ENCODE measurements at regions not wholly inside any gene's neighbourhood (a gene's known extent, or its start where the extent isn't known, plus 50 kb on each side); places are given as distances from the start of the nearest gene placed in this dataset.
"Not testable (repeated sequence)": the region's sequence is repeated elsewhere in the genome, so short reads cannot be mapped to it uniquely, and the experiment has no call there.

DNA sequence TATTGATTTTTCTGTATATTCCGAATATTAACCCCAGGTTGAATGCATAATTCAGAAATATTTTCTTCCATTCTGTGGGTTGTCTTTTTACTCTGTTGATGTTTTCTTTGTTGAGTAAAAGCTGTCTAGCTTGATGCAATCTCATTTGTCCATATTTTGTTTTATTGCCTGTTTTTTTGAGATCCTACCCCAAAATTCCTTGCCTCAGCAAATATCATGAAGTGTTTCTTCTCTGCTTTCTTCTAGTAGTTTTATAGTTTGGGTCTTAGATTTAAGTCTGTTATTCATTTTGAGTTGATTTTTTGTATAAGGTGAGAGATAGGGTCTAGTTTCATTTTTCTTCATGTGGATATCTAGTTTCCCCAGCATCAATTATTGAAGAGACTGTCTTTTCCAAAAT lies 467.9 kb upstream of the GCFC2 start (continued):
- TF ChIP-seq, protein P1, sequence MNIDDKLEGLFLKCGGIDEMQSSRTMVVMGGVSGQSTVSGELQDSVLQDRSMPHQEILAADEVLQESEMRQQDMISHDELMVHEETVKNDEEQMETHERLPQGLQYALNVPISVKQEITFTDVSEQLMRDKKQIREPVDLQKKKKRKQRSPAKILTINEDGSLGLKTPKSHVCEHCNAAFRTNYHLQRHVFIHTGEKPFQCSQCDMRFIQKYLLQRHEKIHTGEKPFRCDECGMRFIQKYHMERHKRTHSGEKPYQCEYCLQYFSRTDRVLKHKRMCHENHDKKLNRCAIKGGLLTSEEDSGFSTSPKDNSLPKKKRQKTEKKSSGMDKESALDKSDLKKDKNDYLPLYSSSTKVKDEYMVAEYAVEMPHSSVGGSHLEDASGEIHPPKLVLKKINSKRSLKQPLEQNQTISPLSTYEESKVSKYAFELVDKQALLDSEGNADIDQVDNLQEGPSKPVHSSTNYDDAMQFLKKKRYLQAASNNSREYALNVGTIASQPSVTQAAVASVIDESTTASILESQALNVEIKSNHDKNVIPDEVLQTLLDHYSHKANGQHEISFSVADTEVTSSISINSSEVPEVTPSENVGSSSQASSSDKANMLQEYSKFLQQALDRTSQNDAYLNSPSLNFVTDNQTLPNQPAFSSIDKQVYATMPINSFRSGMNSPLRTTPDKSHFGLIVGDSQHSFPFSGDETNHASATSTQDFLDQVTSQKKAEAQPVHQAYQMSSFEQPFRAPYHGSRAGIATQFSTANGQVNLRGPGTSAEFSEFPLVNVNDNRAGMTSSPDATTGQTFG (tag by site-specific recombination; IDR thresholded peaks at IDR 0.05; ENCODE audit: borderline replicate concordance) = no peak
- no peak for TF ChIP-seq ZNF426 (tag by site-specific recombination; IDR thresholded peaks at IDR 0.05)
- TF ChIP-seq, protein P2, sequence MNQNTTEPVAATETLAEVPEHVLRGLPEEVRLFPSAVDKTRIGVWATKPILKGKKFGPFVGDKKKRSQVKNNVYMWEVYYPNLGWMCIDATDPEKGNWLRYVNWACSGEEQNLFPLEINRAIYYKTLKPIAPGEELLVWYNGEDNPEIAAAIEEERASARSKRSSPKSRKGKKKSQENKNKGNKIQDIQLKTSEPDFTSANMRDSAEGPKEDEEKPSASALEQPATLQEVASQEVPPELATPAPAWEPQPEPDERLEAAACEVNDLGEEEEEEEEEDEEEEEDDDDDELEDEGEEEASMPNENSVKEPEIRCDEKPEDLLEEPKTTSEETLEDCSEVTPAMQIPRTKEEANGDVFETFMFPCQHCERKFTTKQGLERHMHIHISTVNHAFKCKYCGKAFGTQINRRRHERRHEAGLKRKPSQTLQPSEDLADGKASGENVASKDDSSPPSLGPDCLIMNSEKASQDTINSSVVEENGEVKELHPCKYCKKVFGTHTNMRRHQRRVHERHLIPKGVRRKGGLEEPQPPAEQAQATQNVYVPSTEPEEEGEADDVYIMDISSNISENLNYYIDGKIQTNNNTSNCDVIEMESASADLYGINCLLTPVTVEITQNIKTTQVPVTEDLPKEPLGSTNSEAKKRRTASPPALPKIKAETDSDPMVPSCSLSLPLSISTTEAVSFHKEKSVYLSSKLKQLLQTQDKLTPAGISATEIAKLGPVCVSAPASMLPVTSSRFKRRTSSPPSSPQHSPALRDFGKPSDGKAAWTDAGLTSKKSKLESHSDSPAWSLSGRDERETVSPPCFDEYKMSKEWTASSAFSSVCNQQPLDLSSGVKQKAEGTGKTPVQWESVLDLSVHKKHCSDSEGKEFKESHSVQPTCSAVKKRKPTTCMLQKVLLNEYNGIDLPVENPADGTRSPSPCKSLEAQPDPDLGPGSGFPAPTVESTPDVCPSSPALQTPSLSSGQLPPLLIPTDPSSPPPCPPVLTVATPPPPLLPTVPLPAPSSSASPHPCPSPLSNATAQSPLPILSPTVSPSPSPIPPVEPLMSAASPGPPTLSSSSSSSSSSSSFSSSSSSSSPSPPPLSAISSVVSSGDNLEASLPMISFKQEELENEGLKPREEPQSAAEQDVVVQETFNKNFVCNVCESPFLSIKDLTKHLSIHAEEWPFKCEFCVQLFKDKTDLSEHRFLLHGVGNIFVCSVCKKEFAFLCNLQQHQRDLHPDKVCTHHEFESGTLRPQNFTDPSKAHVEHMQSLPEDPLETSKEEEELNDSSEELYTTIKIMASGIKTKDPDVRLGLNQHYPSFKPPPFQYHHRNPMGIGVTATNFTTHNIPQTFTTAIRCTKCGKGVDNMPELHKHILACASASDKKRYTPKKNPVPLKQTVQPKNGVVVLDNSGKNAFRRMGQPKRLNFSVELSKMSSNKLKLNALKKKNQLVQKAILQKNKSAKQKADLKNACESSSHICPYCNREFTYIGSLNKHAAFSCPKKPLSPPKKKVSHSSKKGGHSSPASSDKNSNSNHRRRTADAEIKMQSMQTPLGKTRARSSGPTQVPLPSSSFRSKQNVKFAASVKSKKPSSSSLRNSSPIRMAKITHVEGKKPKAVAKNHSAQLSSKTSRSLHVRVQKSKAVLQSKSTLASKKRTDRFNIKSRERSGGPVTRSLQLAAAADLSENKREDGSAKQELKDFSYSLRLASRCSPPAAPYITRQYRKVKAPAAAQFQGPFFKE (tag by site-specific recombination; IDR thresholded peaks at IDR 0.05; ENCODE audit: borderline replicate concordance) = no peak

DNA sequence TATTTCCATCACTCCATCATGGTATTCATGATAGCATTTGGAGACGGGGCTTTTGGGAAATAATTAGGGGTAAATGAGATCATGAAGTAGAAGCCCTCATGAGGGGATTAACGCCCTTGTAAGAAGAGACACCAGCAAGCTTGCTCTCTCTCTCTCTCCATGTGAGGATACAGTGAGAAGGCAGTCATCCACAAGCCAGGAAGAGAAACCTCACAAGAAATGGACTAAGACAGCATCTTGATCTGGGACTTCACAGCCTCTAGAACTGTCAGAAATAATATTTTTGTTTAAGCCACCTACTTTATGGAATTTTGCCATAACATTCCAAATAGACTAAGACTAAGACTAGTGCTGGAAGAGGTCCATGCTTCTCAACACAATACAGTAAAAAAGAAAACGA lies 464.6 kb upstream of the GCFC2 start:
- no peak for TF ChIP-seq ZNF558 (tag by site-specific recombination; IDR thresholded peaks at IDR 0.05)

DNA sequence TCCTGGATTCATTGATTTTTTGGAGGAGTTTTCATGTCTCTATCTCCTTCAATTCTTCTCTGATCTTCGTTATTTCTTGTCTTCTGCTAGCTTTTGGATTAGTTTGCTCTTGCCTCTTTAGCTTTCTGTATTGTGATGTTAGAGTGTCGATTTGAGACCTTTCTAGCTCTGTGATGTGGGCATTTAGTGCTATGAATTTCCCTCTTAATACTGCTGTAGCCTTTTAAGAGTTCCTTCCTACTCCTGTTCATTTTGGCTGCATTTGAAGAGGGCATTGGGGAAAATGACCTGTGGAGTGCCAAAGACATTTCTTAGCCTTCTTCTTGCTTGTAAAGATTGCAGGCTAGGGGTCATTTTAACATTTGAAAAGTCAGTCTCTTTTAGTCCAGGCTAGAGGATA lies 463.8 kb upstream of the GCFC2 start:
- no peak overlapping the region for H3K4me3 ChIP-seq (ENCODE audit: low read depth, low read length)
- CTCF ChIA-PET = no interaction called here
- TF ChIP-seq, protein P3, sequence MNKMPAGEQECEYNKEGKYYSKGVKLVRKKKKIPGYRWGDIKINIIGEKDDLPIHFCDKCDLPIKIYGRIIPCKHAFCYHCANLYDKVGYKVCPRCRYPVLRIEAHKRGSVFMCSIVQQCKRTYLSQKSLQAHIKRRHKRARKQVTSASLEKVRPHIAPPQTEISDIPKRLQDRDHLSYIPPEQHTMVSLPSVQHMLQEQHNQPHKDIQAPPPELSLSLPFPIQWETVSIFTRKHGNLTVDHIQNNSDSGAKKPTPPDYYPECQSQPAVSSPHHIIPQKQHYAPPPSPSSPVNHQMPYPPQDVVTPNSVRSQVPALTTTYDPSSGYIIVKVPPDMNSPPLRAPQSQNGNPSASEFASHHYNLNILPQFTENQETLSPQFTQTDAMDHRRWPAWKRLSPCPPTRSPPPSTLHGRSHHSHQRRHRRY (tag by site-specific recombination; IDR thresholded peaks at IDR 0.05) = no peak
- no peak for TF ChIP-seq ZNF610 (tag by site-specific recombination; IDR thresholded peaks at IDR 0.05; ENCODE audit: borderline replicate concordance)
- no peak for TF ChIP-seq ZNF366 (tag by site-specific recombination; conservative IDR thresholded peaks at IDR 0.05)
- no peak for TF ChIP-seq ZNF354C (tag by site-specific recombination; IDR thresholded peaks at IDR 0.05; ENCODE audit: borderline replicate concordance, low read depth)
- TF ChIP-seq, protein P4, sequence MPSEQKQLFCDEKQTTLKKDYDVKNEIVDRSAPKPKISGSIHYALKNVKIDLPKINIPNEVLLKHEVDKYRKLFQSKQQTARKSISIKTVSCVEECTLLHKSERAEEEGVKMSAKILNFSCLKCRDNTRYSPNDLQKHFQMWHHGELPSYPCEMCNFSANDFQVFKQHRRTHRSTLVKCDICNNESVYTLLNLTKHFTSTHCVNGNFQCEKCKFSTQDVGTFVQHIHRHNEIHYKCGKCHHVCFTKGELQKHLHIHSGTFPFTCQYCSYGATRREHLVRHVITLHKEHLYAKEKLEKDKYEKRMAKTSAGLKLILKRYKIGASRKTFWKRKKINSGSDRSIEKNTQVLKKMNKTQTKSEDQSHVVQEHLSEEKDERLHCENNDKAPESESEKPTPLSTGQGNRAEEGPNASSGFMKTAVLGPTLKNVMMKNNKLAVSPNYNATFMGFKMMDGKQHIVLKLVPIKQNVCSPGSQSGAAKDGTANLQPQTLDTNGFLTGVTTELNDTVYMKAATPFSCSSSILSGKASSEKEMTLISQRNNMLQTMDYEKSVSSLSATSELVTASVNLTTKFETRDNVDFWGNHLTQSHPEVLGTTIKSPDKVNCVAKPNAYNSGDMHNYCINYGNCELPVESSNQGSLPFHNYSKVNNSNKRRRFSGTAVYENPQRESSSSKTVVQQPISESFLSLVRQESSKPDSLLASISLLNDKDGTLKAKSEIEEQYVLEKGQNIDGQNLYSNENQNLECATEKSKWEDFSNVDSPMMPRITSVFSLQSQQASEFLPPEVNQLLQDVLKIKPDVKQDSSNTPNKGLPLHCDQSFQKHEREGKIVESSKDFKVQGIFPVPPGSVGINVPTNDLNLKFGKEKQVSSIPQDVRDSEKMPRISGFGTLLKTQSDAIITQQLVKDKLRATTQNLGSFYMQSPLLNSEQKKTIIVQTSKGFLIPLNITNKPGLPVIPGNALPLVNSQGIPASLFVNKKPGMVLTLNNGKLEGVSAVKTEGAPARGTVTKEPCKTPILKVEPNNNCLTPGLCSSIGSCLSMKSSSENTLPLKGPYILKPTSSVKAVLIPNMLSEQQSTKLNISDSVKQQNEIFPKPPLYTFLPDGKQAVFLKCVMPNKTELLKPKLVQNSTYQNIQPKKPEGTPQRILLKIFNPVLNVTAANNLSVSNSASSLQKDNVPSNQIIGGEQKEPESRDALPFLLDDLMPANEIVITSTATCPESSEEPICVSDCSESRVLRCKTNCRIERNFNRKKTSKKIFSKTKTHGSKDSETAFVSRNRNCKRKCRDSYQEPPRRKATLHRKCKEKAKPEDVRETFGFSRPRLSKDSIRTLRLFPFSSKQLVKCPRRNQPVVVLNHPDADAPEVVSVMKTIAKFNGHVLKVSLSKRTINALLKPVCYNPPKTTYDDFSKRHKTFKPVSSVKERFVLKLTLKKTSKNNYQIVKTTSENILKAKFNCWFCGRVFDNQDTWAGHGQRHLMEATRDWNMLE (tag by site-specific recombination; conservative IDR thresholded peaks at IDR 0.05; ENCODE audit: low read depth) = no peak
- no peak for TF ChIP-seq ZNF548 (tag by site-specific recombination; IDR thresholded peaks at IDR 0.05)
- no peak for TF ChIP-seq SP3 (tag by site-specific recombination; IDR thresholded peaks at IDR 0.05)
- no peak for TF ChIP-seq GLIS2 (tag by site-specific recombination; IDR thresholded peaks at IDR 0.05)
- no peaks in the 10 kb centered on the region for H3K36me3 ChIP-seq (ENCODE audit: control insufficient read depth in 2 of 2, insufficient read depth in 1 of 2, low read length in 2 of 2)
- POLR2A ChIA-PET = no interaction called here
- H3K27ac ChIP-seq (ENCODE audit: extremely low read depth, low read depth, low read length) = no peak overlapping the region
- no peaks in the 10 kb centered on the region for H3K9me3 ChIP-seq (ENCODE audit: control insufficient read depth, insufficient read depth, low read depth, low read length)
- no peaks in the 10 kb centered on the region for H3K4me1 ChIP-seq (ENCODE audit: control insufficient read depth, insufficient read depth, low read length)

More for the DNA sequence above, 464.6 kb upstream of the GCFC2 start:
- Histone ChIP-seq H3K4me3 (ENCODE audit: low read depth, low read length) (no peak overlapping the region), H3K9me3 (ENCODE audit: control insufficient read depth, insufficient read depth, low read depth, low read length) (no peaks in the 10 kb centered on the region), H3K27ac (ENCODE audit: extremely low read depth, low read depth, low read length) (no peak overlapping the region), H3K4me1 (ENCODE audit: control insufficient read depth, insufficient read depth, low read length) (no peaks in the 10 kb centered on the region), H3K36me3 (ENCODE audit: control insufficient read depth in 2 of 2, insufficient read depth in 1 of 2, low read length in 2 of 2) (no peaks in the 10 kb centered on the region)
- ChIA-PET POLR2A (no interaction called here), CTCF (no interaction called here)

DNA sequence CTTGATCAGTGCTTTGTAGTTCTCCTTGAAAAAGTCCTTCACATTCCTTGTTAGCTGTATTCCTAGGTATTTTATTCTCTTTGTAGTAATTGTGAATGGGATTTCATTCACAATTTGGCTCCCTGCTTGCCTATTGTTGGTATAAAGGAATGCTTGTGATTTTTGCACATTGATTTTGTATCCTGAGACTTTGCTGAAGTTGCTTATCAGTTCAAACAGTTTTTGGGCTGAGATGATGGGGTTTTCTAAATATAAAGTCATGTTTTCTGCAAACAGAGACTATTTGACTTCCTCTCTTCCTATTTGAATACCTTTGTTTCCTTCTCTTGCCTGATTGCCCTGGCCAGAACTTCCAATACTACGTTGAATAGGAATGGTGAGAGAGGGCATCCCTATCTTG lies 462.5 kb upstream of the GCFC2 start:
- H3K4me1 ChIP-seq (ENCODE audit: control insufficient read depth, insufficient read depth, low read length); H3K9me3 ChIP-seq (ENCODE audit: control insufficient read depth, insufficient read depth, low read depth, low read length); H3K27ac ChIP-seq (ENCODE audit: extremely low read depth, low read depth, low read length); POLR2A ChIA-PET; H3K36me3 ChIP-seq (ENCODE audit: control insufficient read depth in 2 of 2, insufficient read depth in 1 of 2, low read length in 2 of 2); CTCF ChIA-PET; H3K4me3 ChIP-seq (ENCODE audit: low read depth, low read length): not testable (repeated sequence)

DNA sequence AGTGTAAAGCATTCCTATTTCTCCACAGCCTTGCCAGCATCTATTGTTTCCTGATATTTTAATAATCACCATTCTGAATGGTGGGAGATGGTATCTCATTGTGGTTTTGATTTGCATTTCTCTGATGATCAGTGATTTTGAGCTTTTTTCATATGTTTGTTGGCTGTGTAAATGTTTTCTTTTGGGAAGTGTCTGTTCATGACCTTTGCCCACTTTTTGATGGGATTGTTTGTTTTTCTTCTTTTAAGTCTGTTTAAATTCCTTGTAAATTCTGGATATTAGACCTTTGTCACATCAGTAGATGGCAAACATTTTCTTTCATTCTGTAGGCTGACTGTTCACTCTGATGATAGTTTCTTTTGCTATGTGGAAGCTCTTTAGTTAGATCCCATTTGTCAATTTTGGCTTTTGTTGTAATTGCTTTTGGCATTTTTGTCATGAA lies 461.5 kb upstream of the GCFC2 start:
- POLR2A ChIA-PET; H3K4me3 ChIP-seq (ENCODE audit: low read depth, low read length); H3K27ac ChIP-seq (ENCODE audit: extremely low read depth, low read depth, low read length); H3K36me3 ChIP-seq (ENCODE audit: control insufficient read depth in 2 of 2, insufficient read depth in 1 of 2, low read length in 2 of 2); H3K4me1 ChIP-seq (ENCODE audit: control insufficient read depth, insufficient read depth, low read length); H3K9me3 ChIP-seq (ENCODE audit: control insufficient read depth, insufficient read depth, low read depth, low read length); CTCF ChIA-PET: not testable (repeated sequence)

Data from HEK293 (cell line).